GM12864 (cell line): ENCODE measurements at regions not wholly inside any gene's neighbourhood (a gene's known extent, or its start where the extent isn't known, plus 50 kb on each side); places are given as distances from the start of the nearest gene placed in this dataset.
A peak's percentile ranks its signal among the peaks of the same experiment; 100 is the strongest.

Source experiments
- DNase-seq: peaks from one replicate; pipeline ENCODE4 v3.0.0-alpha.2; 2011; ENCODE audit warnings: low read depth
- H3K4me3 ChIP-seq: 2 replicates; pipeline ENCODE4 v1.5.1; 2011; ENCODE audit warnings: mild to moderate bottlenecking, low read depth, low read length, control low read depth
- TF ChIP-seq, protein P1 (sequence below): IDR thresholded peaks from 2 replicates; pipeline ENCODE4 v1.5.1; 2011; ENCODE audit warnings: low read depth, mild to moderate bottlenecking, moderate library complexity, low read length, control low read depth, inconsistent platforms; ENCODE audit errors: missing control alignments

DNA sequence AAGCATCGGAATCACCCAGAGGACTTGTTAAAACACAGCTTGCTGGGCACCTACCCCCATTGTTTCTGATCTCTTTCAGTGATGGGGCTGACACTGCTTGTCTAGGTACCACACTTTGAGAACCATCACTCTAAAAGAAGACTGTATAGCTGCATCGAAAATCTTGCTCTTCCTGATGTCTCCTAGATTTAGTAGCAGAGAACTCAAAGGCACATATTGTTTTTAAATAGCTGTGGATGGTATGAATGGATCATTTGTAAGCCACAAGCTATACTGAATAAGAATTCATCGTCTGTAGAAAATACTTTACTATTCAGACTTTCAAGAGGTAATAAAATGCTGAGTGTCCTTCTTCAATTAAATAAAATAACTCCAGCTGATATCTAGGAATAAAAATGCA is 405.4 kb downstream of the ANKRD50 start:
- no peak overlapping the region for H3K4me3 ChIP-seq
- TF ChIP-seq, protein P1, sequence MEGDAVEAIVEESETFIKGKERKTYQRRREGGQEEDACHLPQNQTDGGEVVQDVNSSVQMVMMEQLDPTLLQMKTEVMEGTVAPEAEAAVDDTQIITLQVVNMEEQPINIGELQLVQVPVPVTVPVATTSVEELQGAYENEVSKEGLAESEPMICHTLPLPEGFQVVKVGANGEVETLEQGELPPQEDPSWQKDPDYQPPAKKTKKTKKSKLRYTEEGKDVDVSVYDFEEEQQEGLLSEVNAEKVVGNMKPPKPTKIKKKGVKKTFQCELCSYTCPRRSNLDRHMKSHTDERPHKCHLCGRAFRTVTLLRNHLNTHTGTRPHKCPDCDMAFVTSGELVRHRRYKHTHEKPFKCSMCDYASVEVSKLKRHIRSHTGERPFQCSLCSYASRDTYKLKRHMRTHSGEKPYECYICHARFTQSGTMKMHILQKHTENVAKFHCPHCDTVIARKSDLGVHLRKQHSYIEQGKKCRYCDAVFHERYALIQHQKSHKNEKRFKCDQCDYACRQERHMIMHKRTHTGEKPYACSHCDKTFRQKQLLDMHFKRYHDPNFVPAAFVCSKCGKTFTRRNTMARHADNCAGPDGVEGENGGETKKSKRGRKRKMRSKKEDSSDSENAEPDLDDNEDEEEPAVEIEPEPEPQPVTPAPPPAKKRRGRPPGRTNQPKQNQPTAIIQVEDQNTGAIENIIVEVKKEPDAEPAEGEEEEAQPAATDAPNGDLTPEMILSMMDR: no peak
- no peak for DNase-seq

DNA sequence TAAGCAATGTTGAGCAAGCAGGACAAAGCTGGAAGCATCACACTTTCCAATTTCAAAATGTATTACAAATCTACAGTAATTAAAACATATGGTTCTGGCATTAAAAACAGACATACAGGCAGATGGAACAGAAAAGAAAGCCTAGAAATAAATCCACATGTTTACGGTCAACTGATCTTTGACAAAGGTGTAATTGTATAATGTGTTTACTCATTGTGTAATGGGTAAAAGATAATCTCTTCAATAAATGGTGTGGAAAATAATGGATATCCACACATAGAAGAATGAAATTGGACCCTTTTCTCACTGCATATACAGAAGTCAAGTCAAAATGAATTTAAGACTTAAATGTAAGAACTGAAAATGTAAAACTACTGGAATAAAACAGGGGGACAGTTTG is 394.2 kb downstream of the ANKRD50 start:
- H3K4me3 ChIP-seq: no peak overlapping the region
- TF ChIP-seq, protein P1: no peak
- DNase-seq: no peak

DNA sequence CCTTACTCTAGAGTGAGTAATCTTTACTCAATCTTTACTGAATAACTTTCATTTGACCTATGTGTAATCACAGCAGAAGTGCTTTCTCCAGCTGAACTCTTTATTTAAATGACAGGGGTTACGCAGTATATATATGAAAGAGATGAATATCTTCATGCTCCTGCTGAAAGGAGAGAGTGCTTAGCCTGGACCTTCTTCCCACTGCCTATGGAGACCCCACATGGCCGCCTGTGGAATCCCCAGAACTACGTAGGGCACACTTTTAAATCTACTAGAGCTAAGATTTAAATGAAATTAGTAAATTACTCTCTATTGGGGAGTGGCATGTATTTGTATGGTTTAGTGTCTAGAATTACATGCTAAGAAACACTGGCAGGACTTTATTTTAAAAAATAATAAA is 391.2 kb downstream of the ANKRD50 start:
- TF ChIP-seq, protein P1: no peak
- DNase-seq: no peak
- H3K4me3 ChIP-seq: no peak overlapping the region

DNA sequence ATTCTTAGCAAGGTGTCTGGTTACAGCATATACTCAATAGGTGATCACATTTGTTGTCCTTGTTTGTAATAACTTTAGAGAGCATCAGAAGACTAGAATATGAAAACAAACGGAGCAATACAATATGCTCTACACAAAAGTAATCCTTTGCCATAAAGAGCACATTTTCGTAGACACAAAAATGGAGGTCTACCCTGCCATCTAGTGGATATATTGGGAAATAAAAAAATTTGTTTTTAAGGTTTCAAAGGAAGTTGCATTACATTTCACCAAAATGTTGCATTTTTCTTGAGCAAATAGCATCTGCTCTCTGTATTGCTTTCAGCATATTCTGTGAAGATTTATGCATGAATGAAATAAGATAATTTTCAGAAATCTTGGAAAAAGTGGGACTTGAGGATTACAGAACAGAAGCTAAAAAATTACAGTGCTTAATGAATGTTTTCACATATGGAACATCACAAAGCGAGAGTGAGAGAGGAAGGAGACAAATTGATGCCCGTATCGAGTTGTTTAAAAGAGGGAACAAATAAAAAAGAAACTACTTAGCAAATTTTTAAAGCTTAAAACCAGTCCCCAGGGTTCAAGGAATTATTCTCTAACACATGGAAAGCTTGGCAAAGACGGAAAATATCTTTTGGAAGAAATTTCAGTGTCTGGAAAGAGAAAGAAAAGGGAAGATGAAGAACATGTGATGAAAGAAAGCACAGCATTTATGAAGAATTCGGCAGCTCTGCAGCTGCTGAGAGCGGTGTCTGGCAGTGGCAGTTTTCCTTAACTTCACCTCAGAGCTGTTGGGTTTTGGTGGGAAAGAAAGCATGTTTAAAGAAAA is 390.1 kb downstream of the ANKRD50 start:
- no peak for DNase-seq
- TF ChIP-seq, protein P1: peak; percentile 47
- H3K4me3 ChIP-seq: no peak overlapping the region

DNA sequence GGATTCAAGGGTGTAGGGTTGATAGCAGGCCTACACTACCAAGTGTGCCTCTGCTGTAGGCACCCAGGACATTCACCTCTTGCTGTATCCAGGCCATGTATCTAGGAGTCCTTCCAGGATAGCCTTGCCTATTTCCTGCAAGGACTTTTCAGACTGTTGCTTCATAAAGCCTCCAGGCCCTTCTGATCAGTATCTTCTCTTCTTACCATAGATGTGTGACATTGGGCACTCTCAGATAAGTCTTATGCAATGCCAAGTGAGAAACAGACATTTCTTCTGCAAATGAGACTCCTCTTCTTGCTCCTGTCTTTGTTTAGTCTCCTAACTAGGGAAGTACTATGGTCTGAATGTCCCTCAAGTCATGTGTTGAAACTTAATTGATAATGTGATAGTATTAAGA is 386.8 kb downstream of the ANKRD50 start:
- no peak for DNase-seq
- TF ChIP-seq, protein P1: no peak
- no peak overlapping the region for H3K4me3 ChIP-seq

DNA sequence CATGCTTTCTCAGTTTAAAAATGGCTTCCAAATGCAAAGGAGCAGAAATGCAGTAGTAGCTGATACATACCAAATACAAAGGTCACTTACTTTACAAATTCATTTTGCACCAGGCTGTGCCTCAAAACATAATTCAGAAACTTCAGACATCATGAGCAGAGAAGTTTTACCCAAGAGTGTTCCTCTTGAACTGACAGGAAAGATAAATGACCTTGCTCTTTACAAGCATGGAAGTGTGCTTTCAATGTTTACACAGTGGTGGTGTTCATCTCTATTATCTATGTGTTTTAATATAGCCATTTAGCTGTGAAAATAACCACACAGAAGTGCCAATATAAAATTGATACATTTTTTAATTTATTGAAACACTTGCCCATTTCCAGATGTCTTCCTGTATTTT is 383.4 kb downstream of the ANKRD50 start:
- H3K4me3 ChIP-seq: no peak overlapping the region
- TF ChIP-seq, protein P1: no peak
- no peak for DNase-seq

DNA sequence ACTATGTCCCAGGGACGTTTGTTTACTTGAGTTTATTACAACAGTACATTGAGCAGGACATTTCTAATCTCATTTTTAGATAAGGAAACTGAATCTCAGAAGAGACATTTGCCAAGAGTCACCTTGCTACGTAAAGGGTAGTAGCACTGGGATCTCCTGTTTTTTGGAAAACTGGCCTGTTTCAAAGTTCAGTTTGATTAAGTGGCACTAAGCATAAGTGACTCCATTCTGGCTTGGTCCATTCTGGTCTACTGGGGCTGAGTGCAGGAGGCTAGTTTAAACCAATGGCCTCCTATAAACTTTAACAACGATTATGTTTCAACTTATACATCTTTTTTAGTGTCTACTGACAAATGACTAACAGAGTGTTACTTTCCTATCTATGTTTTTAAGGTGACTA is 382.5 kb downstream of the ANKRD50 start:
- TF ChIP-seq, protein P1: no peak
- no peak overlapping the region for H3K4me3 ChIP-seq
- no peak for DNase-seq
